HEK293 (cell line): ENCODE measurements at regions not wholly inside any gene's neighbourhood (a gene's known extent, or its start where the extent isn't known, plus 50 kb on each side); places are given as distances from the start of the nearest gene placed in this dataset.

Experiments used
- CTCF ChIA-PET: fragments of 350-600 bp; formaldehyde crosslinking; extraction: SDS; loops from one replicate; lab custom pipeline; 2021; ENCODE audit warnings: antibody characterized with exemption; lab: Yijun Ruan, JAX
- POLR2A ChIA-PET: fragments of 300-600 bp; formaldehyde crosslinking; extraction: SDS; loops from one replicate; lab custom pipeline; 2020; ENCODE audit warnings: antibody characterized with exemption, inconsistent platforms; lab: Yijun Ruan, JAX
- H3K27ac ChIP-seq: fragments of 200-500 bp; sonication (Bioruptor generic); 2 replicates; pipeline ENCODE4 v1.5.1; 2014; ENCODE audit warnings: low read depth, low read length, control low read depth, inconsistent platforms; ENCODE audit errors: extremely low read depth
- H3K36me3 ChIP-seq, 2 experiments: fragments of 200-500 bp in 1 of 2; sonication (Bioruptor generic) in 1 of 2; 1 replicate in 1 of 2; 2 replicates in 1 of 2; pipeline ENCODE4 v1.5.1; 2014 to 2017; ENCODE audit warnings: inconsistent platforms in 2 of 2, low read length in 2 of 2; ENCODE audit not compliant: control insufficient read depth in 2 of 2, insufficient read depth in 1 of 2
- H3K4me1 ChIP-seq: fragments of 200-500 bp; sonication (Bioruptor generic); 2 replicates; pipeline ENCODE4 v1.5.1; 2014; ENCODE audit warnings: mild to moderate bottlenecking, low read length, inconsistent platforms; ENCODE audit not compliant: control insufficient read depth, insufficient read depth
- H3K4me3 ChIP-seq: 2 replicates; pipeline ENCODE4 v1.5.1; 2011; ENCODE audit warnings: low read depth, mild to moderate bottlenecking, control low read depth, low read length, moderate library complexity
- H3K9me3 ChIP-seq: fragments of 200-500 bp; sonication (Bioruptor generic); 2 replicates; pipeline ENCODE4 v1.5.1; 2014; ENCODE audit warnings: low read depth, low read length, inconsistent platforms; ENCODE audit not compliant: control insufficient read depth, insufficient read depth
- ATF2 ChIP-seq: fragments of 450-650 bp; formaldehyde crosslinking; IDR thresholded peaks from 2 replicates; pipeline ENCODE4 v1.5.1; 2016; ENCODE audit warnings: missing biosample characterization, missing genetic modification characterization, low read depth
- GLI4 ChIP-seq: fragments of 450-650 bp; formaldehyde crosslinking; IDR thresholded peaks from 2 replicates; pipeline ENCODE4 v1.5.1; 2016; ENCODE audit warnings: missing biosample characterization, missing genetic modification characterization
- IKZF3 ChIP-seq: fragments of 450-650 bp; IDR thresholded peaks from 2 replicates; pipeline ENCODE4 v1.5.0; 2018; ENCODE audit warnings: missing biosample characterization, mild to moderate bottlenecking, missing genetic modification characterization, moderate library complexity
- KLF7 ChIP-seq: fragments of 450-650 bp; formaldehyde crosslinking; IDR thresholded peaks from 2 replicates; pipeline ENCODE4 v1.5.1; 2016; ENCODE audit warnings: missing biosample characterization, missing genetic modification characterization, borderline replicate concordance
- OSR2 ChIP-seq: fragments of 450-650 bp; formaldehyde crosslinking; IDR thresholded peaks from 2 replicates; pipeline ENCODE4 v1.5.1; 2016; ENCODE audit warnings: missing biosample characterization, missing genetic modification characterization
- PRDM4 ChIP-seq: fragments of 450-650 bp; formaldehyde crosslinking; IDR thresholded peaks from 2 replicates; pipeline ENCODE4 v1.5.1; 2017; ENCODE audit warnings: missing biosample characterization, missing genetic modification characterization
- SALL2 ChIP-seq: fragments of 450-650 bp; formaldehyde crosslinking; IDR thresholded peaks from 2 replicates; pipeline ENCODE4 v1.5.0; 2017; ENCODE audit warnings: missing biosample characterization, mild to moderate bottlenecking, missing genetic modification characterization, borderline replicate concordance
- SCRT1 ChIP-seq: fragments of 450-650 bp; formaldehyde crosslinking; IDR thresholded peaks from 2 replicates; pipeline ENCODE4 v1.5.1; 2016; ENCODE audit warnings: missing biosample characterization, missing genetic modification characterization, borderline replicate concordance
- YY1 ChIP-seq: fragments of 450-650 bp; formaldehyde crosslinking; IDR thresholded peaks from 2 replicates; pipeline ENCODE4 v1.5.1; 2018; ENCODE audit warnings: missing biosample characterization, missing genetic modification characterization
- YY2 ChIP-seq: fragments of 450-650 bp; formaldehyde crosslinking; IDR thresholded peaks from 2 replicates; pipeline ENCODE4 v1.5.1; 2016; ENCODE audit warnings: missing biosample characterization, missing genetic modification characterization
- ZBTB26 ChIP-seq: fragments of 450-650 bp; formaldehyde crosslinking; optimal IDR thresholded peaks from 2 replicates; pipeline ENCODE3; 2016; ENCODE audit warnings: missing biosample characterization, mild to moderate bottlenecking, missing genetic modification characterization
- ZBTB7A ChIP-seq: fragments of 450-650 bp; formaldehyde crosslinking; IDR thresholded peaks from 2 replicates; pipeline ENCODE4 v1.5.1; 2016; ENCODE audit warnings: low read depth, missing biosample characterization, missing genetic modification characterization
- ZNF112 ChIP-seq: fragments of 450-650 bp; formaldehyde crosslinking; IDR thresholded peaks from 2 replicates; pipeline ENCODE4 v1.5.0; 2017; ENCODE audit warnings: missing biosample characterization, missing genetic modification characterization
- ZNF138 ChIP-seq: fragments of 450-650 bp; formaldehyde crosslinking; IDR thresholded peaks from 2 replicates; pipeline ENCODE4 v1.5.1; 2016; ENCODE audit warnings: missing biosample characterization, missing genetic modification characterization, borderline replicate concordance
- ZNF146 ChIP-seq: fragments of 450-650 bp; formaldehyde crosslinking; IDR thresholded peaks from 2 replicates; pipeline ENCODE4 v1.5.1; 2016; ENCODE audit warnings: missing biosample characterization, missing genetic modification characterization
- ZNF157 ChIP-seq: fragments of 450-650 bp; formaldehyde crosslinking; IDR thresholded peaks from 2 replicates; pipeline ENCODE4 v1.5.1; 2016; ENCODE audit warnings: missing biosample characterization, missing genetic modification characterization
- ZNF16 ChIP-seq: fragments of 450-650 bp; formaldehyde crosslinking; IDR thresholded peaks from 2 replicates; pipeline ENCODE4 v1.5.1; 2016; ENCODE audit warnings: low read depth, missing biosample characterization, missing genetic modification characterization
- ZNF19 ChIP-seq: fragments of 450-650 bp; formaldehyde crosslinking; IDR thresholded peaks from 2 replicates; pipeline ENCODE4; 2016; ENCODE audit warnings: missing biosample characterization, missing genetic modification characterization, low read depth
- ZNF2 ChIP-seq: fragments of 450-650 bp; formaldehyde crosslinking; IDR thresholded peaks from 2 replicates; pipeline ENCODE4 v1.5.1; 2016; ENCODE audit warnings: missing biosample characterization, missing genetic modification characterization
- ZNF211 ChIP-seq: fragments of 450-650 bp; formaldehyde crosslinking; IDR thresholded peaks from 2 replicates; pipeline ENCODE4 v1.5.1; 2016; ENCODE audit warnings: low read depth, missing biosample characterization, missing genetic modification characterization
- ZNF23 ChIP-seq: fragments of 450-650 bp; formaldehyde crosslinking; IDR thresholded peaks from 2 replicates; pipeline ENCODE4 v1.5.1; 2016; ENCODE audit warnings: missing biosample characterization, missing genetic modification characterization, borderline replicate concordance
- ZNF324 ChIP-seq: fragments of 450-650 bp; formaldehyde crosslinking; IDR thresholded peaks from 2 replicates; pipeline ENCODE4 v1.5.1; 2016; ENCODE audit warnings: missing biosample characterization, missing genetic modification characterization
- ZNF473 ChIP-seq: fragments of 450-650 bp; formaldehyde crosslinking; IDR thresholded peaks from 2 replicates; pipeline ENCODE4 v1.5.1; 2017; ENCODE audit warnings: missing biosample characterization, missing genetic modification characterization
- ZNF639 ChIP-seq: fragments of 450-650 bp; formaldehyde crosslinking; IDR thresholded peaks from 2 replicates; pipeline ENCODE4 v1.5.1; 2016; ENCODE audit warnings: missing biosample characterization, missing genetic modification characterization
- ZSCAN16 ChIP-seq: fragments of 450-650 bp; formaldehyde crosslinking; IDR thresholded peaks from 2 replicates; pipeline ENCODE4 v1.5.1; 2016; ENCODE audit warnings: missing biosample characterization, missing genetic modification characterization
- TF ChIP-seq, protein P1 (sequence below): fragments of 450-650 bp; formaldehyde crosslinking; IDR thresholded peaks from 2 replicates; pipeline ENCODE4 v1.5.1; 2016; ENCODE audit warnings: missing biosample characterization, missing genetic modification characterization

GRCh38 chr6:74448850-74449249, 752.8 kb downstream of the CD109 start (continued):
- no peak for TF ChIP-seq PRDM4 (tag by site-specific recombination)

DNA sequence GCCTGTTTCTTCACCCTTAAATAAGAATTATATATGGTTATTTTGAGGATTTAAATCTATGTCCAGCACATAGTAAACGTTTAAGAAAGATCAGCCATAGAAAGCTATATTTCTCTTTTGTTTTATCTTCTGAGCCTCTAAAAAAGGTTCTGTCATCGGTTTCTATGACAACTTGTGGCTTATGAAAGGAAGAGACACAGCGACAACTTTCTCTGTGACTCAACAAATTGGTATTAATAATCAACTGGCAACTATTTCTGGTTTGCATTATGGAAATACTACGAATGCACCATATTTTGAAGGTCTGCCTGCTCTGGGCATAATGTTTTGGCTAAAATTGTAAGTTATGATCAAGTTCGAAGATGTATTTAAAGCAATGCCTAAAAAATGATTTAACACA, 751.0 kb downstream of the CD109 start:
- Histone ChIP-seq H3K36me3 (no peaks in the 10 kb centered on the region), H3K27ac (no peak overlapping the region), H3K4me1 (no peaks in the 10 kb centered on the region), H3K9me3 (no peaks in the 10 kb centered on the region), H3K4me3 (no peak overlapping the region)
- ChIA-PET CTCF (no interaction called here), POLR2A (no interaction called here)
- TF ChIP-seq ATF2 = no peak
- TF ChIP-seq ZNF112 = no peak
- no peak for TF ChIP-seq YY1 (tag by site-specific recombination)
- no peak for TF ChIP-seq ZNF23 (tag by site-specific recombination)
- no peak for TF ChIP-seq ZNF211 (tag by site-specific recombination)
- TF ChIP-seq ZNF16 (tag by site-specific recombination) = no peak
- TF ChIP-seq ZNF157 (tag by site-specific recombination) = no peak
- TF ChIP-seq GLI4 (tag by site-specific recombination) = no peak
- TF ChIP-seq SALL2 (tag by site-specific recombination) = no peak
- TF ChIP-seq ZBTB26 (tag by site-specific recombination) = no peak
- no peak for TF ChIP-seq OSR2 (tag by site-specific recombination)
- no peak for TF ChIP-seq YY2 (tag by site-specific recombination)
- no peak for TF ChIP-seq ZNF324 (tag by site-specific recombination)
- no peak for TF ChIP-seq ZNF639
- no peak for TF ChIP-seq ZSCAN16 (tag by site-specific recombination)

GRCh38 chr6:74439123-74439811, 743.3 kb downstream of the CD109 start:
- Histone ChIP-seq H3K4me1 (no peaks in the 10 kb centered on the region), H3K9me3 (no peaks in the 10 kb centered on the region), H3K27ac (no peak overlapping the region), H3K4me3 (no peak overlapping the region), H3K36me3 (no peaks in the 10 kb centered on the region)
- CTCF ChIA-PET = no interaction called here
- POLR2A ChIA-PET = no interaction called here
- TF ChIP-seq ZNF138 (tag by site-specific recombination) (no peak), KLF7 (tag by site-specific recombination) (no peak), ZNF146 (tag by site-specific recombination) (no peak), ZNF473 (tag by site-specific recombination) (no peak), IKZF3 (tag by site-specific recombination) (no peak), ZBTB7A (tag by site-specific recombination) (no peak), SCRT1 (tag by site-specific recombination) (no peak), ZNF19 (tag by site-specific recombination) (no peak), ZNF2 (no peak)
- TF ChIP-seq, protein P1, sequence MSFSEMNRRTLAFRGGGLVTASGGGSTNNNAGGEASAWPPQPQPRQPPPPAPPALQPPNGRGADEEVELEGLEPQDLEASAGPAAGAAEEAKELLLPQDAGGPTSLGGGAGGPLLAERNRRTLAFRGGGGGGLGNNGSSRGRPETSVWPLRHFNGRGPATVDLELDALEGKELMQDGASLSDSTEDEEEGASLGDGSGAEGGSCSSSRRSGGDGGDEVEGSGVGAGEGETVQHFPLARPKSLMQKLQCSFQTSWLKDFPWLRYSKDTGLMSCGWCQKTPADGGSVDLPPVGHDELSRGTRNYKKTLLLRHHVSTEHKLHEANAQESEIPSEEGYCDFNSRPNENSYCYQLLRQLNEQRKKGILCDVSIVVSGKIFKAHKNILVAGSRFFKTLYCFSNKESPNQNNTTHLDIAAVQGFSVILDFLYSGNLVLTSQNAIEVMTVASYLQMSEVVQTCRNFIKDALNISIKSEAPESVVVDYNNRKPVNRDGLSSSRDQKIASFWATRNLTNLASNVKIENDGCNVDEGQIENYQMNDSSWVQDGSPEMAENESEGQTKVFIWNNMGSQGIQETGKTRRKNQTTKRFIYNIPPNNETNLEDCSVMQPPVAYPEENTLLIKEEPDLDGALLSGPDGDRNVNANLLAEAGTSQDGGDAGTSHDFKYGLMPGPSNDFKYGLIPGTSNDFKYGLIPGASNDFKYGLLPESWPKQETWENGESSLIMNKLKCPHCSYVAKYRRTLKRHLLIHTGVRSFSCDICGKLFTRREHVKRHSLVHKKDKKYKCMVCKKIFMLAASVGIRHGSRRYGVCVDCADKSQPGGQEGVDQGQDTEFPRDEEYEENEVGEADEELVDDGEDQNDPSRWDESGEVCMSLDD (tag by site-specific recombination) = no peak
